ENCODE measurements at regions not wholly inside any gene's neighbourhood (a gene's known extent, or its start where the extent isn't known, plus 50 kb on each side); places are given as distances from the start of the nearest gene placed in this dataset.

DNA sequence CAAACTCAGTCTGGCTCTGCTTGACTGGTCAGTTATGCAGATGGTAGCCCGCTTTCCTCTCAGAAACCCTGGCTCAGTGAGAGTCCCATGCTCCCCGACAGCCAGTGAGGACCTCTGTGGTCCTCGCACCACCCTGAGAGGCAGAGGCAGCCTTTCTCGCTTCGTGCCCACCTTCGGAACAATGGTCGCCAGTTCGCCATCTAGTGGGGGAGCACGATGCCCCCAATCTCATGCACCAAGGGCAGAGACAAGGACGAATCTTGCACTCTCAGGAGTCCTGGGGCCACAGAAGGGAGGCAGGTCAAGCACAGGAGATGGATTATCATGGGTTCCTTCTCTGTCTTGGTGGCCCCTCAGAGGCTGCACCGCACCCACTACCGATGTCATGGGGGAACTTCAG is 75.2 kb downstream of the RHCG start:
- DNase-seq = no peak

DNA sequence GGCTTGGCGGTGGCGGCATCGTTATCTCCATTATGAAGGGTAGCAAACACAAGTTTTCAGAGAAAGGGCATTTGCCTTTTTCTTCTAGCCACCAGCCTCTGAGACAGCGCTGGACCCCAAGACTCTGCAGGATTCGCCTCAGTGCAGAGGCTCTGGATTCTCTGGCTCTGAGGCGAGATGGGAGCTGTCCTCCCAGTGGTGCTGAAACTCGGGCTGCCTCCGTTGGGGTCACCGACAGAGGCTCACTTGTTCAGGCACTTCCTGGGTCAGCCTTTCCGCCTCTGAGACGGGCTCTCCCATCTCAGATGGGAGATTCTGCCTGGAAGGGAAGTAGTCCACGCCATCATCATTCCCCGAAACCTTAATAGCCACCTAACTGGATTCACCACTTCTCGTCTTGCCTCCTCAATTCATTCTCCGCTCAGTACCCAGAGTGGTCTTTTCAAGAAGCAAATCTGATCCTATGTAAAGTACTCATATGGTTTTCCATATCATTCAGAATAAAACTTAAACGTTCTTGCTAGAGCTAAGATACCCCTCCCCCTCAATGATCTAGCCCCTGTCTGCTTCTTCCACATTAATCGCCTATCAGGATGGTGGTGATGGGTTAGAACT is 76.9 kb downstream of the RHCG start:
- no peak for DNase-seq

DNA sequence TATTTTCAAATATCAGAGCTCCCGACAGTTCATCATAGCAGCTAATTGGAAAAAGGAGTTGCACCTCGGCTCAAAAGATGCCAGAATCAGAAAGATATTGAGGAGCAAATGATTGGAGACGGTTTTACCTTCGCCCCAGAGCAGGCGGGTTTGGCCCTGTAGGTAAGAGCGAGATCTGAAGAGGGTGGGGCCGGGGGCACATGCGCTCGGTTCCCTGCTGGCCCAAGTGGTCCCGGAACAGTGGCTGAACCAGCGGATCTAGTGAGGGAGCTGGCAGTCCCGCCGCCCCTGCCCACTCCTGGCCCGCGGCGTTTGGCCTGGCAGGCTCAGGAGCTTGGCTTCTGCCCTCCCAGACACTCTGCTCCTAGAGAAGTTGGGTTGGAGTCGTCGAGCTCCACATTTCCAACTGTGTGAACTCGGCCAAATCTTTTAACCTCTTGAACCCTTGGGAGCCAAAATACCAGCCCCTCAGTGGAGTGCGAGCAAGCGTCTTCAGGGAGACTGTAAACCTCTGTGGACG is 79.1 kb downstream of the RHCG start:
- no peak for DNase-seq

- no peak for DNase-seq
Observed at GRCh38 chr15:89416339-89417183, 79.8 kb downstream of the RHCG start.

- no peak for DNase-seq
Observed at GRCh38 chr15:89414571-89414970, 79.9 kb upstream of the POLG start.

DNA sequence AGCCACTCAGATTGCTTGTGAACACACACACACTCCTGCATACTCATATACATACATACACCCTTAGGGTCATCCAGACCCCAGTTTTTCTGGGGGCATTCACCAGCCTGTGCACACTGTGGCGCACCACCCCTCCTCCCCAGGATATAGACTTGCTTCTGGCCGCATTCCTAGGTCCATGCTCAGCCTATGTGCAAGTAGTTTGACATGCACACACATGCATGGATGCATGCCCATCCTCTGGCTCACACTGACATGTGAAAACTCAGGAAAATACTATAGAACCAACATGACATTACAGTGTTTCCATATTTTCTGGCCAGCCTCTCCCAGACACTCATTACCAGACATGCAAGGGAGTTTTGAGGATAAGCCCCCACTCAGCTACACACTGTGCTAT is 79.3 kb upstream of the POLG start:
- no peak for DNase-seq

- no peak for DNase-seq
Observed at GRCh38 chr15:89412905-89413411, 78.3 kb upstream of the POLG start.

GRCh38 chr15:89410039-89410435 is 75.4 kb upstream of the POLG start:
- DNase-seq = no peak

DNA sequence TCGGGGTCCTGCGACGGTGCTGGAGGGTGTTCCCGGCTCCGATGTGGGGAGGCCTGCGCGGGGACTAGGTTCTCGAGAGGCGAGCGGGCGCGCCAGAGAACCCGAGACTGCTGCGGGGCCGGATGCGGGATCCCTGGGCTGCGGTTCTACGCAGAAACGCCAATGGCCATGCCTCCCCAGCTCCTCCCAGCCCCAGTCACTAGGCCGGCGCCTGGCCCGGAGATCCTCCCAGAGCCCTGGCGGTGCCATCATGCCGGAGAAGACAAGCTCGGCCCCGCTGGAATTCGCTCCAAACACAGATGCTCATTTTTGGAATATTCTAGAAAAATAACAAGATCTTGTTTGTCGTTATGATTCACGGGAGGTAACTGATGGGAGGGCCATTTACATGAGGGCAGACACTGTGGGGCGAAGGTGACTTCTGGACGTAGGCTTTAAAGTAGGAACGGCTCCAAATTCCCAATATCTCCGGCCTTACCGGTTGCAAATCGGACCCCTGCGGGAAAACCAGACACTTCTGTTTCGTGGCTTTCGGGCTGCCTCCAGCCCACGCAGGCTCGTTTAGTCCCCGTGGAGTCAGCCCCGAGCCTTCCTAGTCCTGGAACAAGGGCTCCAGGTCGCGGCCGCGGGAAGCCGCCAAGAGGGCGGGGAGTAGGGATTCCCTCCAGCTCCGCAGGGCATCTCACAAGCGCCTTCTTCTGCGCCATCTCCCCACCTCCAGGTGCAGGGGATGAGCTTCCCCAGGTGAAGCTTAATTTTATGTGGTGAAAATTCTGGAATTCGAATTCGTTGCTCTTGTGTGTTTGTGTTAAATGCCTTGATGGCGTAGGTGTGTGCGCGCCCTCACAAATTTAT is 74.8 kb upstream of the POLG start:
- DNase-seq = no peak

DNA sequence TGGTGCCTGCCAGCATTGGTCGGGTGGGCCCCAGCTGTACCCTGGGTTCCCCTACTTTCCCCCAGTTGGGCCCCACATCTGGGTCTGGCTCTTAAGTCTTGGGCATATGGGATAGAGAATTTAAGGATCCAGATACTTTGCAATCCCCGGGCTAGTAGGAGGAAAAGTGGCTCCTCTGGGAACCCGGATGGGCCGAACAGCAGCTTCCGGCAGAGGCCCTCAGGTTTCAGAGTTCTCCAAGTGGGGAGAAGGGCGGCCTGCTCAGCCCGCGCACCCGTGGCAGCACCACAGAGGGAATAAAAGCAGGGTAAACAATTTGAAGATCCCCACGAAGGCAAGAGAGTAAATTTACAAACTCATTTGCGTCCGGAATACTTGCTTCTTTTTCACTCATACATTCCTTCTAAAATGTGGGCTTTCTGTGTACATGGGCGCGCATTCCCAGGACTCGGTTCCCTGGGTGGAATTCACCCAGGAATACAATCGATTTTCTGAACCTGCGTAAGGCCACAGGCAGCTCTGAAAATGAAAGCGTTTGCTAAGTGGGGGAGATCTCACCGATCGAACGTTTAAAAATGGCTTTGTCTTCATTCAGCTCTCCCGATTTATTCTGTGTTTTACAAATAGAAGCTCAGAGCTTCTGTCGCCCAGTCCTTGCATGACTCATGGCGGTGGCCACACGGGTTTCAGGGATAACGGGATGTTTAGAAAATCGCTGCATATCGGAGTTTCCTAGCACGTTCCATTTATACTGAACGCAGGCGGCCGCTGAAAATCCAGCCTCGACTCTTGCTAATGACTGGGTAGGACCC is 74.0 kb upstream of the POLG start:
- DNase-seq = no peak

GRCh38 chr15:89406940-89407607 is 72.5 kb upstream of the POLG start:
- DNase-seq = no peak

- DNase-seq = no peak
Observed at GRCh38 chr15:89406218-89406939, 71.8 kb upstream of the POLG start.

- DNase-seq = no peak
Observed at GRCh38 chr15:89405494-89405893, 70.9 kb upstream of the POLG start.

GRCh38 chr15:89404023-89404422 is 69.4 kb upstream of the POLG start:
- no peak for DNase-seq

DNA sequence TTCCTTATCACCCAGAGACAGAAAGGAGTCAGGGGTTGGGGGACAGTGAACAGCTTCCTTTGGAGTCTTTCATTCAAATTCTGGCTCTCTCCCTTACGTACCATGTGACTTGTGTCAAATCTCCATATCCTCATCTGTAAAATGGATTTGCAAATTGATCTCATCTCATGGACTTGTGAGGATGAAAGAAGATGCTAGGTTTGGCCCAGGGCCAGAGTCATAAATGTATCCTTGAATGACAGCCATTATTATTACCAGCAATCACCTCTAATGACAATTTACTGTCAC is 67.8 kb upstream of the POLG start:
- DNase-seq = no peak

DNA sequence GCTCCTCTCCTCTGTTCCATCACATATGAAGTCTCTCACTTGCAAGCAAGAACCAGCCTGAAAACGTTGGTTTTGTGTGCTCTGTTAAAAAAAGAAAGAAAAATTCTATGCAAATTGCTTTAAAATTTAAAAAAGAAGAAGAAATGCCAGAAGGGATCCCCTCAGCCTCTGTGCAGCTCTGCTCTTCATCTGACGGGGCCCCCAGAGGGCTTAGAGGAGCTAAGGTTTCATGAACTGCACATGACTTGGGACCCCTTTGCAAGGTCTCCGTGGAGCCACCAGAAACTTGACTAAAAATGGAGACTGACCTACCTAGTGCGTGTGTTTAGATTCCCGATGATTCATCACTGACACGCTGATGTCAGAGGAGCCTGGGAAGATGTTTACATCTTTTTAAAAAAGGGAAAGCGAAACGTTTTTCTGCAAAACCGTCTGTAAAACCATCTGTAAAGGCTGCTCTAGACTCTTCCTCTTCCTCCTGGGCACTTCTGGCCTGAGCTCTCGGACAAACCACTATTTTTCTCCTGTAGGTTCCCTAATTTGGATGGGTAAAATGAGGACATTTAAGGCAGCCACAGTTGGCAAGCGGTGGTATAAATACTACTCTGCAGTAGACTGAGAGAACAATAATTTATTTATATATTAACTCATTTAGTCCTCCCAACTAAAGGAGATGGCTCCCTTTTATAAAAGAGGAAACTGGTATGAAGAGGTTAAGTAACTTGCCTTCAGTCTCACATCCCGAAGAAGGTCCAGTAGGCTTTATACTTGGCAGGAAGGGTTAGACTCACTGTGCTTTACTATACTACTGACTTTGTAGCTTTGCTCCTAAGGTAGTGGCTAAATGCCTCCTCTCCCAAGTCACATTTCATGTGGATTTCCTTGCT is 67.2 kb upstream of the POLG start:
- DNase-seq = no peak

DNA sequence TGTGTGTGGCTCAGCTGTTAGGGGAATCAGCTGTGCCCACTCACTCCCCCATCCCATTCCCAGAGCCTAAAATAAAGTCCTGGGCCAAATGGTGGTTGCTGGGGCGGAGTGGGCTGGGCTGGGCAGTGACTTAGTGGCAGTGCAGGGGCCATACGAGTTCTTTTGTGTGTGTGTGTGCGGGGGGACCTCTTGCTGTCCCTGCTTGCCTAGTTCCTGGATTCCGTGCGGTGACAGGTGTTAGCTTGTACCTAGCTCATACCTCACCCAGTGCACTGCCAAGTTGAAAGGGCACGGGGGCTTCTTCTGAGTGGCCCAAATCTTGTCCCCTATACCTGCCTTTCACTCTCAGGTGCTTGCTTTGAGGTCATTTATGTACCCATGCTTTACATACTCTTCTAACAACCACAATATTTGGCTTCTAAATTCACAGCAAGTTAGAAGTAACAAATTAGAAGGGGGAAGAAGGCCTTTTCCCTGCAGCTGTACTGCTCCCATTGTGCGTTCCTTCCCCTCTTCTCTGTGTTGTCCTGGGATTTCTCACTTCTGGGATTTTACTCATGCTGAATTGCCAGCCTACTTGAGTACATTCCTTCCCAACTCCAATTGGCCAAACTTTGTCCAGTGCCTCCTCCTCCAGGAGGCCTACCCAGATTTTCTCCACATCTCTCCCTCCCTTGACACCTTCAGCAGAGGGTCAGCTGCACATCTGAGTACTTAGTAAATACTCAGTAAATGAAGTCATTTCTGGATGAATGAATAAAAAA is 66.3 kb upstream of the POLG start:
- no peak for DNase-seq

DNA sequence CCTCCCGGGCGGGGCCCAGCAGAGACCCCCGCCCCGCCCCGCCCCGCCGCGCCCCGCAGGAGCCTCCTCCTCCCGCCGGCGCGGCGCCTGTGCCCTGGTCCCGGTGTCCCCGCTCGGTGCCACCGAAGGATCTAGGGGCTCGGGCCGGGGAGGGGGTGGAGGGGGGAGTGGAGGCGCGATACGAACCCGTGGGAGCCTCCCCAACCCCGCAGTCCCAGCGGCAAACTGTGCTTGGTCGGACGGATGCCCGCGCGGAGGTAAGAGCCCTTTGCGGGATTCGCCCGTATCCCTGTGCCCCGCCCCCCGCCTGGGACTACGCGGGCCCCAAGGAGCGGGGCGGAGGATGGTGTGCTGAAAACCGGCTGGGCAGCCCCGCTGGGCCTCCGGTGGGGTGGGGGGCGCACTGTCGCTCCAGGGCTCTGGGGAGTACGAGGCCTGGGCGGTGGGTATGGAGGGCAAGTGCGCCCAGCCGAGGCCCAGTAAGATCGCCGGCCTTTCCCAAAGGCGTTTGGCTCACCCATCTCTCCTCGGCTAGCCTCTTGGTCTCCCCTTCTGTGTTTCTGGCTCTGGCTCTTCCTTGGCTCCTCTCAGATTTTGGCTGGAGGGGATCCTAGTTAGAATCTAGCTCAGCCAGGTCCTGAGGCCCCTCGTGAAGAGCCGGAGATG is 65.6 kb upstream of the POLG start:
- no peak for DNase-seq
